ENCODE measurements at regions not wholly inside any gene's neighbourhood (a gene's known extent, or its start where the extent isn't known, plus 50 kb on each side); places are given as distances from the start of the nearest gene placed in this dataset.

- TF ChIP-seq CTCF (IDR thresholded peaks at IDR 0.05; ENCODE audit: poor library complexity) (no peak), EZH2 (IDR thresholded peaks at IDR 0.05; ENCODE audit: borderline replicate concordance) (no peak), EZH2phosphoT487 (IDR thresholded peaks at IDR 0.05; ENCODE audit: low read depth, severe bottlenecking, unreplicated experiment) (no peak)
These were observed 52.2 kb upstream of the TESK1 start for GRCh38 chr9:35552837-35553236.
